Fibroblast of skin of back (primary cell): ENCODE measurements at regions not wholly inside any gene's neighbourhood (a gene's known extent, or its start where the extent isn't known, plus 50 kb on each side); places are given as distances from the start of the nearest gene placed in this dataset.
"Not testable (repeated sequence)": the region's sequence is repeated elsewhere in the genome, so short reads cannot be mapped to it uniquely, and the experiment has no call there.

Source experiments
- DNase-seq: peaks from one replicate; pipeline ENCODE4 v3.0.0-alpha.2; 2013

DNA sequence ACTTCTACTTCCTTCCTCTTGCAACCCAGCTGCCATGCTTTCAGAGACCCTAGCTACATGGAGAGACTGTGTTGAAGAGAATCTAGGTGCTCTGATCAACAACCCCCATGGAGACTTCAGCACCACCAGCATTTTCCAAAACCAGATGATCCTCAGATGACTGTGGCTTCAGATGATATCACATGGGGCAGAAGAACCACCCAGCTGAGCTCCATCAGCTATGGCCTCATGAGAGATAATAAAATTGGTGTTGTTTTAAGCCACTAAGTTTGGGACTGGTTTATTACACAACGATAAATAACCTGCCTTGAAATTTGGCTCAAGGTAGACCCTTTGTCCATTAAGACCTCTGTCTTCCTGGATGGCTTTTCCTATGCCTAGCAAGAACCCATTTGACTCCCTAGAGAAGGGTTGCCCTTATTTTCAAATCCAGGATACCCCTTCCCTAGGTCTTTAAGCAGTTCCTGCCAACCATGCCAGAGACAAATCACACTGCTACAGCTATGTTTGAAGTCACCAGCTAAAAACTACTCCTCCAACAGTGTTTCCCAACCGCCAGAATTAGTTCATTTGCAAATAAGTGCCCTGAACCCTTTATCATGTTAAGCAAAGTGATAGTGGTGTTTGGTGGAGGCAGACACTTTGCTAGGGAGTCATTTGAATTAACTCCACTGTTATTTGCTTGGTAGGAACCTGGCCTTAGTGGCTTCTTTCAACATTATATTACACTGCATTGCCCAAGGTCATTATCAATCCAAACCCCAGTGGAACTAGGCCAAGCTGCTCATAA is 136.9 kb upstream of the PALS2 start:
- DNase-seq: no peak

DNA sequence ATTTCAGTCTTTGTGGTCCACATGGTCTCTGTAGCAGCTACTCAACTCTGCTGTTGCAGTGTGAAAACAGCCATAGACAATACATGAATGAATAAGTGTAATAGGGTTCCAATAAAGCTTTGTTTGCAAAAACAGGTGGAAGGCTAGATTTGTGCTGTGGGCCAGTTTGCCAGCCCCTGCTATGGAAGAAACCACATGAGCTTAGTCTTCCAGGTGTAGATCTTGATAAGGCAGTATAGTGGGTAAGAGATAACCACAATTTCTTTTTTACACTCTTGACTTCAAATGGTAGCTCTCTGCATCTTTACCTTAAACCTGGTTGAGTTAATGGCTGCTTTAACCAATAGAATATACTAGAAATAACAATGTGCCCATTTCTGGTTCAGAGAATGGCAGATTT is 135.0 kb upstream of the PALS2 start:
- DNase-seq: no peak

DNA sequence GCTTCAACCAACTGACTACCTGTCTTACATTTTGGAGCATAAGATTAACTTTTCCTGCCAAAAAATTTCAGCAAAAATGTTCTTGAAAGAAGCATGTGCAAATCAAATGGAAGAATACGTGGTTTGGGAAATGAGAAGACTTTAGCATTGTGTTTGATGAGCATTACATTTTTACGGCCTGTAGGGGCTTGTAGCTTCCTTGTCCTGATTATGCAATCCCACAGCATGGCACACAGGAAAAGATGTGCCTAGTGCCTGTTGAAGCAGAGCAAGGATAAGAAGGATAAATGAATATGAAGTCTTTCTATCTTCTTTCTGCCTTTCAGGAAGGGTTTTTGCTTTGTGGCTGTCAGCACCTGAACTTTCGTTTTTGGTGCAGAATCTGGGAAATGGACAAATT is 134.1 kb upstream of the PALS2 start:
- not testable (repeated sequence) for DNase-seq

DNA sequence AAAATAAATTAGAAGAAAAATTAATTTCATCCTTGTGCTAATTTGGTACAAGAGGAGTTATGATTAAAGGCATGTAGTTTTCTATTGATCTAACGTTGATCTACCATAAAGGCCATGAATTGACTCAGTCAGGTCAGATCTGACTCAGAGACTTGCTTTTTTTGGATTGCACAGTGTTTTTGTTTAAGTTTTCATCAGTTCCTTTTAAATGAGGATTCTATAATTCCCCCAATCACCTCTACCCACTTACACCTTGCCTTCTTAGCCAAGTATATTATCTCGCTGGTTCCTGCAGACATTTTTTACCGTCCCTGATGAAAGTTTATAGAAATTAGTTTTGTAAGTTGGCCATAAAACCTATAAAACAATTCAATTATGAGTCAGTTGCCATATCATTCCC is 132.4 kb upstream of the PALS2 start:
- DNase-seq: no peak

DNA sequence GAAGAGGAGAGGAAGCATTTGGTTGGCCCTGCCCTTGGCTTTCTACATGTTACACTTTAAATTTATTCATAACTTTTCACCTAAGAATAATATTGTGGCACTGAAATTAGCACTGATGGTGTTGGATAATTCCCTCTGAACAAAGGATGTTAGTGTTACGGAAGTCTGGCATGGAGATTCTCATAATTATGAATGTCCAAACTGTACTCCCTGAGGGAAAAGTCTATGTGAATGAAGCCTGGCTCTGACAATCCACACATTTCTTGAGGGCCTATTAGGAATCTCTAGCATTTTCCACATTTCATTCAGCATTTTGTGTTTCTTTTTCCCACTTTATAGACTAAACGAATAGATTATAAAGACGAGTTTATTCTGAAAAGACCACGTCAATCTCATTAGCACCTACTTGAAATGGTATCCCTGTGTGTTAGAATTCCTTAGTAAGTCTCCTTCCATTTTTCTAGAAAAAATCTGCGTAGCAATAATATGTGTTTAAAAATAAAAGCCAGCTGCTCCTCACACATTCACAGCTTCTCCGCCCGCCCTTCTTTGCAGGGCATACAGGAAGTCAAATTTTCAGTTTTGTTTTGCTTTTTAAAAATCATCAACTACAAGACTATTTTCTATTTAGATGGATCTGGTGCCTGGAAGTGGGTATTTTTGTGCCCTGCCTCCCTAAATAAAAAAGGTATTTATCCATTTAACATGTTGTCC is 131.8 kb upstream of the PALS2 start:
- DNase-seq: no peak

DNA sequence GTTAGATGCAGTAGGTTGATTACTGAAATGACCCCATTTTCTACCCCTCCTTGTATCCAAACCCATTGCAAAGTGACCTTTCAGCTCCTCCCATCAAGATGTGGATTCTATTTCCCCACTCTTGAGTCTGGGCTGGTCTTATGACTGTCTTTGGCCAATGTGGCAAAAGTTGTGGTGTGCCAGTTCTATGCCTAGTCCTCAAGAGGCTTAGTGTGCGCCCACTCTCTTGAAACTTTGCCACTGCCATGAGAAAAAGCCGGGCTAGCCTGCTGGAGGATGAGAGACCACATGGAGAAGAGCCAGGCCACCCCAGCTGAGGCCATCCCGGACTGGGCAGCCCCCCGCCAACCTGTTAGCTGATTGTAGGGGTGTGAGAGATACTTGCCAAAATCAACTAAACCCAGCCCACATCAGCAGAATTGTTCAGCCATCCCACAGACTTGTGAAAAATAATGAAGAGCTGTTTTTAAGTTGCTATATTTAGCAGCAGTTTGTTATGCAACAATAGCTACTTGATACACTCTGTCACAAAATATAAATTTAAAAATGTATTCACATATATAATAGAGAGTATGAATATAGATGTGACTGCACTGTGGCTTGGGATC is 131.0 kb upstream of the PALS2 start:
- no peak for DNase-seq

DNA sequence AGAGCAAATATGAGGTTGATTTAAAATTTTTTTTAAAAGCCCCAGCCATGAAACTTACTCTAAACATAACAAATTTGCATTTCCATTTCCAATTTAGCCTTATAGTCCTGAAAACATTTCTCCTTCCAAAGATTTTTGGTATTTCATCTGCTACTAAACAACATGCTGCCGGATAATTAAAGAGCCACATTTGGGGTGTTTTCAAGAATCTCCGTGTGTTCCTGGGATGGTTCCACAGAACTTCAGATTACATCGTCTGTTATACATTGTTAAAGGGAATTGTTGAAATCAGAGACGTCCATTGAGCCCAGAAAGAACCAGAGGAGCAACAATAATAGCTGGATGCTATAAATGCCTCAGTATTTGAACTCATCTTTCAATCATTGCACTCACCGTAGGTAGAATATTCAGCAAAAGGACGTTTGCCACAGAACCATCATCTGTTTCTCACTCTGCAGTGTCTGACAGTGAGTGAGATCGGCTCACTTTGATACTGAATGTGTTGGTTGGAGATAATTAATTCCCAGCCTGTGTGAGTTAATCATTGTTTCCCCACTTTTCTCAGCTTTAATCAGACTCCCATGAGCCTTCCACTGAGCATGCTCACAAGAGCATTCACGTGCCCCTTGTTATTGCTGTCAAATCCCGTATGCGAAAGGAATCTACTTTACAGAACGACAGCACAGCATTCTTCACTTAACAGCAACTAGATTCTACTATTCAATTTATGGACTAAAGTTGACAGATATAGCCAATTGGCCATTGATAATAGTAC is 128.4 kb upstream of the PALS2 start:
- DNase-seq: no peak

DNA sequence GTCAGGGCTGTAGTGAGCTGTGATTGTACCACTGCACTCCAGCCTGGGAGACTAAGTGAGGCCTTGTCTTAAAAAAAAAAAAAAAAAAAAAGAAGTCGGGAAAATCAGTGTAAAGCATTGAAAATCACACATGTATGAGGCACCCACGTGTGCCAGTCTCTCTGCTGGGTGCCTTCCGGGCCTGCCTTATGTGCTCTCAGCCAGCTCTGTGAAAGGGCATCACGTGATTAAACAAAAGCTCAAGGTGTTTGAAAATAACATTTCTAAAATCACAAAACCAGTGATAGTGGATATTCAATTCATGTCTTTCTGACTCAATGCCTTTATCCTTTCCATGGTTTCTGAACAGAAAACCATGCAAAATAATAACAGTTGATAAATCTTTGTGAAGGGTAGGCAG is 125.2 kb upstream of the PALS2 start:
- no peak for DNase-seq

DNA sequence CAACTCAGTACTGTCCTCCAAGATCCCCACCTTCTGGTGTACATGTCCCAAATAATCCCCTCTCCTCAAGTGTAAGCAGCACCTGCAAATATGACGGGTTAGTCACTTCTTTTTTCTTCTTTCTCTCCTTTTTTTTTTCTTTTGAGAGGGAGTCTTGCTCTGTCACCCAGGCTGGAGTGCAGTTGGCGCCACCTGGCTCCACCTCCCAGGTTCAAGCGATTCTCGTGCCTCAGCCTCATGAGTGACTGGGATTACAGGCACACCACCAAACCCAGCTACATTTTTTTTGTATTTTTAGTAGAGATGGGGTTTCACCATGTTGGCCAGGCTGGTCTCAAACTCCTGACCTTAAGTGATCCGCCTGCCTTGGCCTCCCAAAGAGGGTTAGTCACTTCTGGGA is 123.8 kb upstream of the PALS2 start:
- DNase-seq: not testable (repeated sequence)

DNA sequence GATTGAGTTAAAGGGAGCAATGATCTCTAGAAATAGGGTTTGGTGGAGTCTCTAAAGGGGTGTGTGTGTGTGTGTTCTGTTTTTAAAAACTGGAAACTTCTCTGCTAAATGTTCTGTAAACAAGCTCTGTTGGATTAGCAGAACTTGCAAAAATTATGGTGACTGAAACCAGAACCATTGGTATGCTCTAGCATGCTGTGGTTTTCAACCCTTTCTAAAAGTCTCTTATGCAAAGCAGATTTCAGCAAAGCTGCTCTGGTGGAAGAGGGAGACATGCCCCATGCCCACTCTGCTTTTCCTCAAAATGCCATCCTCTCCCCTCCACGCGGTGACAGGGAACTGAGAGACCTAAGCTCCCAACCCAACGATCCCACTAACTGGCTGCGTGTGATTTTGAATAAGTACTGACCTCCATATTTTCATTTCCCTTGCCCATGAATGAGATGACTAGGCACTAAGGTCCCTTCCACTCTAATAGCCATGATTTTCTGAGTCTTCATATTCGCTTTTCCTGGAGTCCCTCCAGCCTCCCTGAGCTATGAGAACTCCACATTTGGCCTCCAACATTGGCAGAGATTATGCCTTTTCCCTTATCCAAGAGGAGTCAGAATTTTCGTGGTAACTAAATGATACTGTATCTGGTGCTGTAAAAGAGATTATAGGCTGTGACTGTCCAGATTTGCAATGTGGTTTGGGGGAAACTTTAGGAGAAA is 117.3 kb upstream of the PALS2 start:
- no peak for DNase-seq

DNA sequence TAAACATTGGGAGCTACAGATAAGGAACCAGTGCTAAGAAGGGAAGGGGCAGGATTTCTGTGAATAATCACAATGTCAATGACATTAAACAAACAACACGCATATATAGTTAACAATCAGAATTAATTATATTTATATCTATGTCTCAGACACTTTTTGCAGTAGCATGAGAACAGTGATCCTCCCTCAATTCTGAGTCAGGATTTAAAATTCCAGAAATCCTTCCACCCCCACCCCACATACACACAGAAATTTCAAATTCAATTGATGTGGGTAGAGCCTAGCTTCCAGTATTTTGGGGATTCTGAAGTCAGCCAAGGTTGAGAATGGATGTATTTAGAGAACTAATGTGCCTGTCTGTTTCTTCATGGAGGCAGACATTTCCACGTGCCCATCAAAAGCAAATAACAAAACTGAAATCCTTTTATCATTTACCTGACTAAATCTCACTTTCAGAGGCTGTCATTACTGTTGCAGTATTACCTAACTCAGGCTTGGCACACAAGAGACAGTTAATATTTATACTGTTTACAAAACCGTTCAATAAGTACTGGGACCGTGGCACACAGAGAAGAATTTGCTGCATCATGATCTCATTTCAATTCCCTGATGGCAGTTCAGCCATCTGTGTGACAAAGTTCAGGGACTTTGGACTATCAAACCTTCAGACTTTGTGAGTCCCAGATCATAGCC is 116.6 kb upstream of the PALS2 start:
- no peak for DNase-seq

DNA sequence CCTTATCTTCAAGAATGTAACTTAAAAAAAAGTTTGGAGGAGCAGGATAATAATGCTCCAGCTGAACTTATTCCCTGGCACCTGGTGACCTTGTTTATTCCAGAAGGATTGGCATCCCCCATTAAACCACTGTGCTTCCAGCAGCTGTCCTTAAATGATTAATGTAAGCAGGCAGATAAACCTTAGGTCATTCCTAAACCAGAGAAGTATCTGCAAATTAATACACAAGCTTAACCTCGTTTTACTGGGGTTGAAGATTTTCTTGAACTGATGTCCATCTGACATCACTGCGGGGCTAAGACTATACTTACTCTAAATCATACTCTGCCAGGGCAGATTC is 116.1 kb upstream of the PALS2 start:
- no peak for DNase-seq

DNA sequence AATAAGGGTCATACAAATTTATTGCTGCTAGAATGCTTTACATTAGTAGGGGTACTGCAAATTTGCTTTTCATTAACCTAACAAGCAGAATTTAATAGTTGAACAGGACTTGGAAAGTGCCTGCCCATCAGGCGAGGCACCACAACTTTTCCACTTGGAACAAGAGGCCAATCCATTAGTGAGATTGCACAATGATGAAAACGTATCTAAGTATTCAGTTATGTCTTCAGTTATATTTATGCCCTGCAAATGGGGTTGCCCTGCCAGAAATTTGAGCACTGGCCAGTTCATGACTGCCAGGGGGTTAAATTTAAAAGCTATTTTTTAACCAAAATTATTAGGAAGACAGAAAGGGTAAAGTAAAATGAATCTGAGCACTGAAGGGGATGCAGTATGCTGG is 111.1 kb upstream of the PALS2 start:
- DNase-seq: no peak

DNA sequence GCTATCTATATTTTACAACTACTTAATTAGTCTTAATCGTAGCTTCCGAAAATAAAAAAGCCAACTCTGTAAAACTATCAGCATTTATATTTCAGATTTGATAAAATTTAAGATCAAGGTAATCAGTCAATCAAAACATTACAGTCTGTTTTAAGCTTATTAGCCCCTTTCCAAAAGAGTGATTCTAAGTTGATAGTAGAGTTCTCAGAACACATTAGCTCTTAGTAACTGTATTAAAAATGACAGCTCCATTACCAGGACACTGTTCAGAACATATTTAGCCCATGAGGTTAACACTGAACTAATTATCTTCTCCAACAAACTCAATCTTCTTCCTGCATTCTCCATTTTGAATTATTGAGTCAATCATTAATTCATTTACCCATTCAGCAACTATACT is 110.3 kb upstream of the PALS2 start:
- no peak for DNase-seq

DNA sequence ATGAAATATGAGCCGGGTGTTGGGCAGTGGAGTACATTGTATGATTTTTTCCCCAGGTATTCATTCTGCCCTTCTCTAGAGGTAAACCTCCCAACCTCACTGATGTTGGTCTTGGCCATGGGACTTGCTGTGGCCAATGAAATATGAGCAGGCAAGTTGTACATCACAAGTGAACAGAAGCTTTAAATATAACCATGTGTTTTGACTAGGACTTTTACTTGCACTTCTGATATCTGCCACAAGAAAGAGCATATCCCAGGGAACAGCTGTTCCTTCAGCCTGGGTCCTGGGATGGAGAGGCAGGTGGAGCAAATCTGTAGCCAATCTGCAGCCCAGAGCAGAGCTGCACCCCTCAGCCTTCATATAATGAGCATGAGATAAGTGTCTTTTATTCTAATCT is 109.8 kb upstream of the PALS2 start:
- no peak for DNase-seq

DNA sequence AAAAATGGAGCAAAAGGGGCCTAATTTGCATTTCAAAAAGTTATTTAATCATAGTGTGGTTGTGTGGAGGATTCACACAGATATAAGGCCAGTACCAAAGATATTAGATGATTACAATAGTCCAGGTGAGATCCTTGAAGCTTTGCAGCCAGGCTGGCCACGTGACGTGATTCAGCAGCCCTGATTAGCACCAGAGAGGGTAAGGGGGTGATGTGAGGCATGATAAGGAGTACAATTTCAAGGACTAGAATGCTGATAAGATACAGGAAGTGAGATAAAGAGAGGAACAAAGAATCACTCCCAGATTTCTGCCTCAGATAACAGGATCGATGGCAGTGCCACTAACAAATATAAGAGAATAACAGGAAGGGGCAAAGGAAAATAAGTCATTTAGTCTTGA is 108.4 kb upstream of the PALS2 start:
- DNase-seq: no peak

DNA sequence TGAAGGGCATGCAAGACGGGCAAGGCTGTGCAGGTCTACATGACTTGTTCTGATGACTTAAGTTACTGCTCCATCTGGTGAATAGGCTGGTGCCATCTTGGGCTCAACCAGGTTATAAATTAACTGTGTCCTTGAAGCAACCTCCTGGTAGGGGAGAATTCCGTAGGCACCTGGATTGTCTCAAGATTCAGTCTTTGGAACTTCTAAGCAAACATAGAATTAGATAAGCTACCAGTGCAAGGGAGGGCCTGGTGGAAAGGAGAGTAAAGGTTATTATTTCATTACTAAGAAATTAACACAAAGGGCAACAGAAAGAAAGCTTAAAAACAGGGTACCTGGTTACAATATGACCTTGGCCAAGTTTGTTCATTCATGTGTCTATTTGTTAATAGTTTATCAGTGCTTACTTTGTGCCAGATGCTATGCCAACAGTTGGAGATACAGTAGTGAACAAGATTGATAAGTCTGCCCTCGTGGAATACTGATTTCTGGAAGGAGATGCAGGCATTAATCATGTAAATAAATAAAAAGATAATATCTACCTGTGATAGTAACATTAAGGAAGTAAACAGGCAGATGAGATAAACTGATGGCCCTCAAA is 107.0 kb upstream of the PALS2 start:
- no peak for DNase-seq

DNA sequence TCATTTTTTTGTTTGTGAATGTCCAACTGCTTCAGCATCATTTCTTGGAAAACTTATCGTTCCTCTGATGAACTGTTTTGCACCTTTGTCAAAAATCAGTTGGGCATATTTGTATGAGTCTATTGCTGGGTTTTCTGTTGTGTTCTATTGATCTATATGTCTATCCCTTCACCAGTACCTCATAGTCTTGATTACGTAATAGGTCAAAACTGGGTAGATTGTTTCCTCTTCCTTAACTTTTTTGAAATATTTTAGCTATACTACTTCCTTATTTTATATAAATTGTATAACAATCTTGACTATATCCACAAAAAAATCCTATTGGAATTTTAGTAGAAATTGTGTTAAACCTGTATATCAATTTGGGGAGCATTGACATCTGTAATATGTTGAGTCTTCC is 104.1 kb upstream of the PALS2 start:
- no peak for DNase-seq

DNA sequence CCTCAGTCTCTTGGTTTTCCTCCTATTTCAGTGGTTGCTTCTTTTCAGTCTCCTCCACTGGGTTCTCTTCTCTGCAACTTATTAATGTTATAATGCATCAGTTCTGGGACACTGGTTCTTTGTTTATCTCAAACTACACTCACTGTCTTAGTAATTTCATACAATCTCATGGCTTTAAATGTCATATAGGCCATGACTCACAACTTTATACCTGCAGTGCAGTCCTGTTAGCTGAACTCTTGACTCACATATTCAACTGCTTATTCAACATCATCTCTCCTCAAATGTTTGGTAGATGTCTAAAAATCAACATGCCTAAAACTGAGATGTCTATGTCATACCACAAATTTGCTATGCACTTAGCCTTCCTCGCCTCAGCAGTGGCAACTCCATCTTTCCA is 101.2 kb upstream of the PALS2 start:
- DNase-seq: no peak

DNA sequence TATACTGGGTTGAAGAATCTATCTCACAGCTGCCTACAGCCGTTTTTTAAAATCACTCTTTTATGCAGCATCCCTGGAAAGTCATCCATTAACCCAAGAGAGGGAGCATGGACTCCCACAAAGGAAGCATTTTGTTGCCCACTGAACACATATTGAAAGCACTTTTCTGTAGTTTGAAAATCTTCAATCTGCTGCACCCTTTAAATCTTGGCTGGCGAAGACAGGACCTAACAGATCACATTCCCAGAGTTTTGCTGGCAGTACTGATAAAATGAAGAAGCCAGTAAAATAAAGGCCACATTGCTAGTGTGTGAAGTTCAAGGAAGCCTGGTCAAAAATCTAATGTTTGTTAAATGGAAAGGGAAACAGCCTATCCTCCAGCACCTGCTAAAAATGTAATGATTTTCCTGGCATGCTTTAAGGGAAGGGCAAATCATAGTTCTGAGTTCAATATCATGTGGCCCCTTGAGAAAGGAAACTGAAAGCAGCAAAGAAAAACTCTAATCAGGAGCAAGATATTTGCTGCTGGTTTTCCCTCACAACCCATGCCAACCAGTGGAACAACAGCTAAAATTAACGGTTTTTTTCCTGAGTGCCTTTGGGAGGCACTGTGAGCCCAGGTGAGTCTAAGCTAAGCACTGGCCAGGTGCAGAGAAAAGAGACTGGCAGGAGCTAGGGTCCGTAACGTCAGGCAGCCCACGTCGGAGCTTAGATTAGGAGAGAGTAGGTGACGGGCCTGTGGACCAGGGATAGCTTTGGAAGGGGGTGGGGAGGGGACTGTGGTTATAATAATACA is 97.9 kb upstream of the PALS2 start:
- DNase-seq: no peak

DNA sequence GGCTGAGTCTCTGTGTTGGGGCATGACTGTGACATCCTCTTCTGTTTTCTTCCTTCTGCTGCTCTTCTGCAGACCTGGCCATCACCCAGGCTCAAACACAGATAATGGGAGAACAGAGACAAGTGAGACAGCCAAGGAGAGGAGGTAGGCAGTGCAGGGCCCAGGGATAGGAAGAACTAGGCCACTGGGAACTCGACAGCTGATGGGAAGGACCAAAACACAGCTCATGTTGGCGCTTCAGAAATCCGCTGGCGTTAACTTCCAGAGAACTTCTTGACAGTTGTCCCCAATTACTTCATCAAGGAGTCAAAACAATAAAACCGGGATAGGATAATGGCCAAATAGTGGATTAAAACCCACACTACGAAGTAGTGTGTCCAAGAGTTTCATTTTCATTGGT is 97.0 kb upstream of the PALS2 start:
- DNase-seq: no peak
